Keratinocyte (primary cell): ENCODE measurements at regions not wholly inside any gene's neighbourhood (a gene's known extent, or its start where the extent isn't known, plus 50 kb on each side); places are given as distances from the start of the nearest gene placed in this dataset.

Source experiments
- DNase-seq: peaks from one replicate; pipeline ENCODE4 v3.0.0-alpha.2; 2011; ENCODE audit warnings: low read depth, missing footprints, low spot score
- FAIRE-seq: peaks from 2 replicates; lab custom pipeline; 2011; peaks lifted over from hg19 to GRCh38; lab: Jason Lieb, UNC
- H2AFZ ChIP-seq: 2 replicates; pipeline ENCODE4 v1.6.0; 2012; ENCODE audit warnings: low read length, control low read depth, inconsistent platforms; ENCODE audit not compliant: control insufficient read depth
- H3K27ac ChIP-seq: 2 replicates; pipeline ENCODE4 v1.5.1; 2011; ENCODE audit warnings: low read length; ENCODE audit not compliant: control insufficient read depth, insufficient read depth
- H3K27me3 ChIP-seq: 3 replicates; pipeline ENCODE4 v1.6.0; 2011; ENCODE audit warnings: low read length; ENCODE audit not compliant: control insufficient read depth, insufficient read depth; ENCODE audit errors: extremely low read depth
- H3K36me3 ChIP-seq, 2 experiments: 2 replicates in 1 of 2; 3 replicates in 1 of 2; pipeline ENCODE4 v1.5.1; 2011; ENCODE audit warnings: low read length in 2 of 2, mild to moderate bottlenecking in 1 of 2; ENCODE audit not compliant: control insufficient read depth in 2 of 2, insufficient read depth in 2 of 2; ENCODE audit errors: extremely low read depth in 1 of 2
- H3K4me1 ChIP-seq: 3 replicates; pipeline ENCODE4 v1.5.1; 2011; ENCODE audit warnings: low read length; ENCODE audit not compliant: control insufficient read depth, insufficient read depth; ENCODE audit errors: extremely low read depth
- H3K4me2 ChIP-seq: 3 replicates; pipeline ENCODE4 v1.6.0; 2011; ENCODE audit warnings: low read depth, low read length; ENCODE audit not compliant: control insufficient read depth, insufficient read depth; ENCODE audit errors: extremely low read depth
- H3K4me3 ChIP-seq, 3 experiments: fragments of 200-600 bp in 1 of 3; sonication (generic) in 1 of 3; 2 replicates in 2 of 3; 3 replicates in 1 of 3; pipeline ENCODE4 v1.5.1; 2011 to 2016; ENCODE audit warnings: low read length in 3 of 3, mild to moderate bottlenecking in 3 of 3, control low read depth in 2 of 3, inconsistent platforms in 1 of 3, low read depth in 1 of 3, mixed read lengths in 1 of 3, mixed run types in 1 of 3, moderate library complexity in 1 of 3; ENCODE audit not compliant: control insufficient read depth in 2 of 3, insufficient read depth in 2 of 3; ENCODE audit errors: extremely low read depth in 1 of 3
- H3K79me2 ChIP-seq: 2 replicates; pipeline ENCODE4 v1.6.0; 2012; ENCODE audit warnings: low read length; ENCODE audit not compliant: control insufficient read depth, insufficient read depth
- H3K9ac ChIP-seq: 3 replicates; pipeline ENCODE4 v1.6.0; 2011; ENCODE audit warnings: low read length; ENCODE audit not compliant: control insufficient read depth, insufficient read depth; ENCODE audit errors: extremely low read depth
- H3K9me1 ChIP-seq: 3 replicates; pipeline ENCODE4 v1.6.0; 2011; ENCODE audit warnings: low read length; ENCODE audit not compliant: control insufficient read depth, insufficient read depth; ENCODE audit errors: extremely low read depth
- H3K9me3 ChIP-seq: 2 replicates; pipeline ENCODE4 v1.5.1; 2012; ENCODE audit warnings: low read depth, low read length; ENCODE audit not compliant: control insufficient read depth
- H4K20me1 ChIP-seq: 3 replicates; pipeline ENCODE4 v1.6.0; 2011; ENCODE audit warnings: low read length; ENCODE audit not compliant: control insufficient read depth, insufficient read depth; ENCODE audit errors: extremely low read depth
- CTCF ChIP-seq, 3 experiments: IDR thresholded peaks in 1 of 3; conservative IDR thresholded peaks in 1 of 3; optimal IDR thresholded peaks in 1 of 3; 2 replicates in 2 of 3; 3 replicates in 1 of 3; pipeline versions ENCODE3 to v1.5.1; 2011; ENCODE audit warnings: low read length in 3 of 3, mild to moderate bottlenecking in 3 of 3, moderate library complexity in 2 of 3, control low read depth in 1 of 3, inconsistent platforms in 1 of 3; ENCODE audit not compliant: insufficient read depth in 2 of 3; ENCODE audit errors: extremely low read depth in 1 of 3
- EZH2 ChIP-seq: IDR thresholded peaks from one replicate; pipeline ENCODE4 v1.6.1; 2012; ENCODE audit warnings: inconsistent platforms, mild to moderate bottlenecking, low read length, moderate library complexity
- dilution Hi-C: fragments of 300-500 bp; cut with MboI; formaldehyde crosslinking; loops from one replicate; pipeline ENCODE4 v1.7.0; 2020; ENCODE audit warnings: low sequenced_read_pairs; ENCODE audit not compliant: extremely low pct_ligation_motif_present

- Histone ChIP-seq H2AFZ (no peak overlapping the region), H3K4me3 (no peak overlapping the region), H3K9me3 (no peaks in the 10 kb centered on the region), H3K4me2 (no peak overlapping the region), H3K27me3 (no peaks in the 10 kb centered on the region), H3K27ac (no peak overlapping the region), H3K9me1 (no peaks in the 10 kb centered on the region), H3K79me2 (no peaks in the 10 kb centered on the region), H3K4me1 (no peaks in the 10 kb centered on the region), H4K20me1 (no peaks in the 10 kb centered on the region), H3K9ac (no peak overlapping the region), H3K36me3 (no peaks in the 10 kb centered on the region)
- dilution Hi-C loops, result no loop called here
- TF ChIP-seq CTCF (optimal IDR thresholded peaks at IDR 0.05 in 1 of 3, IDR thresholded peaks at IDR 0.05 in 1 of 3, conservative IDR thresholded peaks at IDR 0.05 in 1 of 3; ENCODE audit: extremely low read depth in 1 of 3, insufficient read depth in 2 of 3, low read length in 3 of 3) (no peak), EZH2 (no peak)
- DNase-seq (no peak), FAIRE-seq (no peak)
Measured at GRCh38 chr3:16666206-16666605, 61.0 kb upstream of the DAZL start.

DNA sequence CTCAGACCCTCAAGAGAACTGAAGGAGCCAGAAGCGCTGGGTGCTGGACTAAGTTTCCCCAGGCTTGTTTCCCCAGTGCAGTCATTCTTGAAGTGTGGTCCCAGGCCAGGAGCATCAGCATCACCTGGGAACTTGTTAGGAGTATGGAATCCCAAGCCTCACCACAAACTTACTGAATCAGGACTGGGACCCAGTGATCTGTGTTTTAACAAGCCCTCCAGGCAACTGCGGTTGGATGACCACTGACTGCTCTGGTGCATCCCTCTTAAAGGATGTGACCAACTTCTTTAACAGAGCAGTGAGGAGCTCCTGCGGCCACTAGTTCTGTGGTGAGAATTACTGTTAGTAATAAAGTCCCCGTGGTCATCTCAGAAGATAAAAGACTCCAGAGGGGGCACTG, 62.4 kb upstream of the DAZL start:
- TF ChIP-seq EZH2 (no peak), CTCF (optimal IDR thresholded peaks at IDR 0.05 in 1 of 3, IDR thresholded peaks at IDR 0.05 in 1 of 3, conservative IDR thresholded peaks at IDR 0.05 in 1 of 3; ENCODE audit: extremely low read depth in 1 of 3, insufficient read depth in 2 of 3, low read length in 3 of 3) (no peak)
- H4K20me1 ChIP-seq, result no peaks in the 10 kb centered on the region
- no peak for DNase-seq
- no peak for FAIRE-seq
- no peak overlapping the region for H3K4me2 ChIP-seq
- dilution Hi-C loops, result no loop called here
- no peaks in the 10 kb centered on the region for H3K79me2 ChIP-seq
- no peak overlapping the region for H3K4me3 ChIP-seq
- H3K27ac ChIP-seq, result no peak overlapping the region
- no peaks in the 10 kb centered on the region for H3K27me3 ChIP-seq
- no peaks in the 10 kb centered on the region for H3K9me3 ChIP-seq
- no peak overlapping the region for H2AFZ ChIP-seq
- no peaks in the 10 kb centered on the region for H3K9me1 ChIP-seq
- no peaks in the 10 kb centered on the region for H3K36me3 ChIP-seq
- H3K9ac ChIP-seq, result no peak overlapping the region
- no peaks in the 10 kb centered on the region for H3K4me1 ChIP-seq
